Endodermal cell (in vitro differentiated cells): ENCODE measurements at regions not wholly inside any gene's neighbourhood (a gene's known extent, or its start where the extent isn't known, plus 50 kb on each side); places are given as distances from the start of the nearest gene placed in this dataset.

Source experiments
- DNase-seq: peaks from one replicate; pipeline ENCODE4 v3.0.0-alpha.2; 2017
- H3K27ac ChIP-seq: 2 replicates; pipeline ENCODE4 v1.5.1; 2013; ENCODE audit warnings: mild to moderate bottlenecking, low read depth, low read length, moderate library complexity
- H3K27me3 ChIP-seq: 2 replicates; pipeline ENCODE4 v1.6.1; 2013; ENCODE audit warnings: mild to moderate bottlenecking, low read length, moderate library complexity; ENCODE audit not compliant: insufficient read depth, control insufficient read depth, poor library complexity, severe bottlenecking
- H3K36me3 ChIP-seq: 2 replicates; pipeline ENCODE4 v1.7.0; 2013; ENCODE audit warnings: mild to moderate bottlenecking, low read length, moderate library complexity; ENCODE audit not compliant: control insufficient read depth, insufficient read depth
- H3K4me1 ChIP-seq: one replicate; pipeline ENCODE4 v1.7.0; 2013; ENCODE audit warnings: low read length; ENCODE audit not compliant: control insufficient read depth, insufficient read depth
- H3K4me3 ChIP-seq: 2 replicates; pipeline ENCODE4 v1.5.1; 2013; ENCODE audit warnings: mild to moderate bottlenecking, low read length, moderate library complexity
- H3K9ac ChIP-seq: 2 replicates; pipeline ENCODE4 v1.6.1; 2013; ENCODE audit warnings: mild to moderate bottlenecking, low read length, moderate library complexity; ENCODE audit not compliant: poor library complexity, severe bottlenecking; ENCODE audit errors: extremely low read depth
- H3K9me3 ChIP-seq: 2 replicates; pipeline ENCODE4 v1.6.1; 2013; ENCODE audit warnings: mild to moderate bottlenecking, low read length, moderate library complexity; ENCODE audit not compliant: control insufficient read depth
- H3K27ac Mint-ChIP-seq: 2 replicates; pipeline ENCODE4 v1.8.0; 2020; ENCODE audit warnings: mixed read lengths
- H3K27me3 Mint-ChIP-seq: 2 replicates; pipeline ENCODE4 v1.8.0; 2021; ENCODE audit warnings: mild to moderate bottlenecking, mixed read lengths; ENCODE audit not compliant: insufficient read depth
- H3K36me3 Mint-ChIP-seq: 2 replicates; pipeline ENCODE4 v1.8.0; 2020; ENCODE audit warnings: low read depth, mixed read lengths
- H3K4me1 Mint-ChIP-seq: 2 replicates; pipeline ENCODE4 v1.8.0; 2020; ENCODE audit warnings: mixed read lengths
- H3K4me3 Mint-ChIP-seq: 2 replicates; pipeline ENCODE4 v1.8.0; 2020; ENCODE audit warnings: mild to moderate bottlenecking, moderate library complexity, mixed read lengths
- H3K9me3 Mint-ChIP-seq: 2 replicates; pipeline ENCODE4 v1.8.0; 2020; ENCODE audit warnings: mild to moderate bottlenecking, mixed read lengths
- WGBS, 2 experiments: methylation state at CpG; one replicate each; pipeline versions ENCODE4 v1.1.5 to v1.1.7; 2013; ENCODE audit warnings: missing lambda C conversion rate in 2 of 2, mixed read lengths in 1 of 2; ENCODE audit not compliant: insufficient coverage in 1 of 2, insufficient read length in 1 of 2; 5-methylcytosine and 5-hydroxymethylcytosine counted together
- TF ChIP-seq, protein P1 (sequence below): fragments of 200-600 bp; sonication (generic); conservative IDR thresholded peaks from 2 replicates; pipeline ENCODE4 v1.5.0; 2021; ENCODE audit warnings: antibody characterized with exemption, mild to moderate bottlenecking

GRCh38 chr4:83174844-83175414, 60.4 kb upstream of the PLAC8 start:
- Histone ChIP-seq H3K27me3 (no peaks in the 10 kb centered on the region), H3K9ac (no peak overlapping the region), H3K36me3 (no peaks in the 10 kb centered on the region), H3K4me1 (no peaks in the 10 kb centered on the region), H3K27ac (no peak overlapping the region), H3K9me3 (peaks cover 11% of the 10 kb centered on the region), H3K4me3 (no peak overlapping the region)
- Mint-ChIP-seq H3K9me3 (peaks cover 18% of the 10 kb centered on the region), H3K4me1 (no peaks in the 10 kb centered on the region), H3K4me3 (no peak overlapping the region), H3K27ac (no peak overlapping the region), H3K27me3 (no peaks in the 10 kb centered on the region), H3K36me3 (no peaks in the 10 kb centered on the region)
- TF ChIP-seq, protein P1, sequence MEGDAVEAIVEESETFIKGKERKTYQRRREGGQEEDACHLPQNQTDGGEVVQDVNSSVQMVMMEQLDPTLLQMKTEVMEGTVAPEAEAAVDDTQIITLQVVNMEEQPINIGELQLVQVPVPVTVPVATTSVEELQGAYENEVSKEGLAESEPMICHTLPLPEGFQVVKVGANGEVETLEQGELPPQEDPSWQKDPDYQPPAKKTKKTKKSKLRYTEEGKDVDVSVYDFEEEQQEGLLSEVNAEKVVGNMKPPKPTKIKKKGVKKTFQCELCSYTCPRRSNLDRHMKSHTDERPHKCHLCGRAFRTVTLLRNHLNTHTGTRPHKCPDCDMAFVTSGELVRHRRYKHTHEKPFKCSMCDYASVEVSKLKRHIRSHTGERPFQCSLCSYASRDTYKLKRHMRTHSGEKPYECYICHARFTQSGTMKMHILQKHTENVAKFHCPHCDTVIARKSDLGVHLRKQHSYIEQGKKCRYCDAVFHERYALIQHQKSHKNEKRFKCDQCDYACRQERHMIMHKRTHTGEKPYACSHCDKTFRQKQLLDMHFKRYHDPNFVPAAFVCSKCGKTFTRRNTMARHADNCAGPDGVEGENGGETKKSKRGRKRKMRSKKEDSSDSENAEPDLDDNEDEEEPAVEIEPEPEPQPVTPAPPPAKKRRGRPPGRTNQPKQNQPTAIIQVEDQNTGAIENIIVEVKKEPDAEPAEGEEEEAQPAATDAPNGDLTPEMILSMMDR = no peak
- no peak for DNase-seq
- WGBS, 2 experiments = 92 to 93% methylated on average over 3 to 4 of the region's 4 CpGs

DNA sequence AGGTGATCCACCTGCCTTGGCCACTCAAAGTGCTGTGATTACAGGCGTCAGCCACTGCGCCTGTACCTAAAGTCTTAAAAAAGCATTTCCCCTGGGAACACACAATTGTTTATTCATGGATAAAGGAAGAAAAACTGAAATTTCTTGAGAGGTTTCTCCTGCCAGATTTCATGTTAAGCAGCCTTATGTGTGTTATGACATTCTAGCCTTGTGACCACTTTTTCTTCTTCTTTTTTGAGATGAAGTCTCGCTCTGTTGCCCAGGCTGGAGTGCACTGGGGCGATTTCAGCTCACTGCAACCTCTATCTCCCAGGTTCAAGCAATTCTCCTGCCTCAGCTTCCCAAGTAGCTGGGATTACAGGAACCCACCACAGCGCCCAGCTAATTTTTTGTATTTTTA, 57.8 kb upstream of the PLAC8 start:
- TF ChIP-seq, protein P1 = no peak
- H3K9me3 Mint-ChIP-seq = peaks cover 17% of the 10 kb centered on the region
- H3K4me3 Mint-ChIP-seq = no peak overlapping the region
- Histone ChIP-seq H3K9me3 (peaks cover 11% of the 10 kb centered on the region), H3K27ac (no peak overlapping the region), H3K36me3 (no peaks in the 10 kb centered on the region), H3K4me3 (no peak overlapping the region), H3K9ac (no peak overlapping the region), H3K4me1 (no peaks in the 10 kb centered on the region), H3K27me3 (no peaks in the 10 kb centered on the region)
- 88 to 95% methylated on average over 4 to 5 of the region's 5 CpGs for WGBS, 2 experiments
- no peaks in the 10 kb centered on the region for H3K27me3 Mint-ChIP-seq
- H3K27ac Mint-ChIP-seq = no peak overlapping the region
- H3K36me3 Mint-ChIP-seq = no peaks in the 10 kb centered on the region
- no peaks in the 10 kb centered on the region for H3K4me1 Mint-ChIP-seq
- no peak for DNase-seq

DNA sequence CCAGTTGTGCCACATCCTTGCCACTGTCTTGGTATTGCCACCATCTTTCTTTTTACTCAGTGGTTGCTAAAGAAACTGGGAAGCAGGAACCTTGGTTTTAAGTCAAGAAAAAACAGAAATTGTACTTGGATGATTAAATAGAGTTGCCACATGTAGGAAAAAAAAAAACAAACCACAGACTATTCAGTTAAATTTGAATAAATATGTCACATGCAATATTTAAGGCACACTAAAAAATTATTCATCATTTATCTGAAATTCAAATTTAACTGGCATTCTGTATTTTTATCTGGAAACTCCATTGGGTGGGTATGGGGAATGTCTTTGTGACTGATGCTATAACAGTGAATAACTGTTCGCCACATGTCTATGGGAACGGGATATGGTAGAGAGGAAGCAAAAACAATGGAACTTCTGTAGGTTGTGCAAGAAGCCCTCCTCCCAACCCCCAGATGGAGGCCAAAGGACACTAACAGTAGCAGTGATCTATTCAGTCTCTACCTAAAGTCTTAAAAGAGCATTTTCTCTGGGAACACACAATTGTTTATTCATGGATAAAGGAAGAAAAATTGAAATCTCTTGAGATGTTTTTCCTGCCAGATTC, 57.0 kb upstream of the PLAC8 start:
- Mint-ChIP-seq H3K4me1 (no peaks in the 10 kb centered on the region), H3K9me3 (peaks cover 17% of the 10 kb centered on the region), H3K27me3 (no peaks in the 10 kb centered on the region), H3K36me3 (no peaks in the 10 kb centered on the region), H3K27ac (no peak overlapping the region), H3K4me3 (no peak overlapping the region)
- Histone ChIP-seq H3K9ac (no peak overlapping the region), H3K4me1 (no peaks in the 10 kb centered on the region), H3K4me3 (no peak overlapping the region), H3K9me3 (peaks cover 11% of the 10 kb centered on the region), H3K27me3 (no peaks in the 10 kb centered on the region), H3K27ac (no peak overlapping the region), H3K36me3 (no peaks in the 10 kb centered on the region)
- DNase-seq = no peak
- TF ChIP-seq, protein P1 = no peak
- 94 to 100% methylated on average over 2 of the region's 2 CpGs for WGBS, 2 experiments
